Kidney capillary endothelial cell (primary cell): ENCODE measurements at regions not wholly inside any gene's neighbourhood (a gene's known extent, or its start where the extent isn't known, plus 50 kb on each side); places are given as distances from the start of the nearest gene placed in this dataset.
"Not testable (repeated sequence)": the region's sequence is repeated elsewhere in the genome, so short reads cannot be mapped to it uniquely, and the experiment has no call there.

Source experiments
- DNase-seq: peaks from one replicate; pipeline ENCODE4 v3.0.0-alpha.2; 2018; ENCODE audit warnings: low spot score

- DNase-seq, result peak; percentile 34
Measured at GRCh38 chr16:21363550-21364223, 85.6 kb upstream of the CRYM start.

DNA sequence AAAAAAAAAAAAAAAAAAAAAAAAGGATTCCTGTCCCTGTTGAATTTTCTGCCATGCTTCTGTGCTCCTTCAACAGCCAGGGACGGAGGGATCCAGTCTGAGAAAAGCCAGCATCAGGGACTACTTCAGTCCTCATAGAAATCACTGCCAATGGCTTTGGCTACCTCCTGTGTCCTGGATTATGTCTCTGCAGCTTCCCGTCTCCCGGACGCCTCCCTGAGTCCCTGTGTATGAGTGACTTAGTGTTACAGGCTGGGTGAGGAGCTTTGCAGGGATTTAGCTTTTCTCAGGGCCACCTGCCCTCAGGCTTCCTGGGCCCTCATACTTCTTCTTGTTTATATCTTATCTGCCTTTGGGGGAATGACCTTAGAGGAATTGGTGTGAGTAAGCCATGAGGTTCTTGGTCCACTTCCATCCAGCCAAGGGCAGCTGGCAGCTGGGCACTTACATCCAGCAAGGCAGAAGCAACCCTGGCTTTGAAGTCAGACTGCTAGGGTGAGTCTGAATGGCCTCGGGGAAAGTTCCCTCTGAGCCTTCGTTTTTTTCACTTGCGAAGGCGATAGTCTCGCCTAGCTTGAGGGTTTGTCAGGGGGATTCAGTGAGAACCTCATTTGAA, 83.6 kb upstream of the CRYM start:
- not testable (repeated sequence) for DNase-seq

DNA sequence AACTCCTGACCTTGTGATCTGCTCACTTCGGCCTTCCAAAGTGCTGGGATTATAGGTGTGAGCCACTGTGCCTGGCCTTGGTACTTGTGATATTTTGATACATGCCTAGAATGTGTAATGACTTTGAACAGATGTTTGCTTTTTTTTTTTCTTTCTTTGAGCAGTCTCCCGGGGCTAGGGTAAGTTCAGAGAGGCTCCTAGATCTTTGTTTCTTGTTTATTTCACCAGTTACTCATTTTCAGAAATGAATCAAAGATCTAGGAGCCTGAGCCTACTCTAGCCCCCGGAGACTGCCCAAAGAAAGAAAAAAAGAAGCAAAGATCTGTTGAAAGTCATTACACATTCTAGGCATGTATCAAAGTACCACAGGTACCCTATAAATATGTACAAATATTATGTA, 83.0 kb upstream of the CRYM start:
- DNase-seq, result not testable (repeated sequence)

GRCh38 chr16:21359513-21359912, 81.4 kb upstream of the CRYM start:
- DNase-seq, result not testable (repeated sequence)

- DNase-seq, result not testable (repeated sequence)
Measured at GRCh38 chr16:21358261-21358795, 80.2 kb upstream of the CRYM start.

GRCh38 chr16:21356308-21356707, 78.2 kb upstream of the CRYM start:
- not testable (repeated sequence) for DNase-seq

DNA sequence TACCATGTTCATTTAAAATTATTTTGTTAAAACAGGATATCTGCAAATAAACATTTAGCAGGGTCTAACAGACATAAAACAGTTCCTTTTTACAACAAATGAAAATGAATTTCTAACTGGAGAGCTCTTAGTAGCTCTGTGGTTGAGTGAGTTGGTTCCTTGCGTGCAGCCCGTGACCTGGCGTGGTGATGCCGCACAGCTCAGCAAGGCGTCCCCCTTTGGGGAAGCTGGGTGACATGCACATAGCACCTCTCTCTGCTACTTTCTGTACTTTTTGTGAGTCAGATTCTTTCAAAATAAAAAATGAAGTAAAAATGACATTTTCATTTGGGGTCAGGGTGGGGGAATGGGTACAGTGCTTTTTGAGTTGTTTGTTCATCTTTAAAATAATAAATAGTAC, 73.3 kb upstream of the CRYM start:
- DNase-seq, result not testable (repeated sequence)

DNA sequence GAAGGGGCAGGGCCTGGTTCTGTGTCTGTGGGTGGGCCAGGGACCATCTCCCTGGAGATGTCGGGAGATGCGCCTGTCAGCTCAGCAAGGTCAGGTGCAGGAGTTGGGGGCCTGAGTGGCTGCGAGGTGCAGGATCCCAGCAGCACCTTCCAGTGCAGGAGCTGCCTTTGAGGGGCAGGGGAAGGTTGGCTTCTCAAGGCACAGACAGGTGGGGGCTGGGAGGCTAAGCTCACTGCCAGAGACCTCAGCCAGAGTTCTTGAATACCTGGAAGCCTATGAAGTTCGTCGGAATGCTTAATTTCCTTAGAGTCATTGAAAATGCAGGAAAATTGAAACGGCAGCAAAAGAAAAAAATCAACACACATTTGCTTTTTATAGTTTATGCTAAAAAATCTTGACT, 72.8 kb upstream of the CRYM start:
- not testable (repeated sequence) for DNase-seq

DNA sequence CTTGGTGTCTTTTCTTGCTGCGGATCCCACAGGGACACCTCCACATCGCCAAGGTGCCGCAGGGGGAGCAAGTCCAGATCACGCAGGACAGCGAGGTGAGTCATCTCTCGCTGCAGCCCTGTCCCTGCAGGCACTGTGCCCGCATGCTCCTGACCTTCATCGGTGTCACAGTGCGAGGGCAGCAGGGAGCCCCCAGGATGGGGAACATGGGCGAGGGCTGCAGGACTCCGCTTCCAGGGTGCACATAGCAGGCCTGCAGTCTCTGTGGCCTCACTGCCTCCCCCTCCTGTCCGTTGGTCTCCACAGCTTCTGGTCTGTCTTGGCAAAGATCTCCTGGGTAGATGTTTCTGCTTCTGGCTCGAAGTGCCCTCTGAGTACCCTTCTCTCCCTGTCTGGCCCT, 71.2 kb upstream of the CRYM start:
- DNase-seq, result not testable (repeated sequence)

- DNase-seq, result not testable (repeated sequence)
Measured at GRCh38 chr16:21348815-21349214, 70.7 kb upstream of the CRYM start.

- not testable (repeated sequence) for DNase-seq
Measured at GRCh38 chr16:21347538-21347937, 69.4 kb upstream of the CRYM start.

DNA sequence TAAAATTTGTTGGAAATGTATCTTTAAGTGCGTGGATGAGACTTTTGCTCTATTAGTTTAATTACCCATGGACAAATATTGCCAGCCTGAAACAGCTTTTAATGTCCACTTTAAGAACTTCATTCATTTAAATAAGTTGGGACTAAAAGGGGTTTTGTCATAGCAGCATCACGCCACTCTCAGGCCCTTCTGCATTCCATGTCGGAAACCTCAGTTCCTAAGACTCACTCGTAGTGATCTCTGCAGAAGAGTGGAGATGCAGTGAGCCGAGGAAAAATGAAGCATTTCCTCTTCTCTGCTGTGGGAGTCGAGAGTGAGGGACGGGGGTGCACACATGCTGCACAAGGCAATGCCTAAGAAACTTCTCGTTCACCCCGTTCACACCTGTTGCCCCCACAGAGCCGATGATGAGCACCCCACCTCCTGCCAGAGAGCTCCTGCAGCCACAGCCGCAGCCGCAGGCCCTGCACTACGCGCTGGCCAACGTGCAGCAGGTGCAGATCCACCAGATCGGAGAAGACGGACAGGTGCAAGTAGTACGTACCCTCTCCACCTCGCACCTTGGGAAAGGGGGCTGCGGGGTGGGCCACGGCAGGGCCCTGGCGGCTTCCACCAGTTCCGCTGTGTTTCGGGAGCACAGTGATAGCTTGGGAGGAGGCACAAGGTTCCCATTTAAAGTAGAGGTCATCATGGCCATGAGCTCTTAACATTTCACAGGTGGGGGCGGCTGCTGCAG, 68.8 kb upstream of the CRYM start:
- DNase-seq, result not testable (repeated sequence)

- DNase-seq, result not testable (repeated sequence)
Measured at GRCh38 chr16:21344361-21344912, 66.3 kb upstream of the CRYM start.

GRCh38 chr16:21341101-21341500, 63.0 kb upstream of the CRYM start:
- no peak for DNase-seq

DNA sequence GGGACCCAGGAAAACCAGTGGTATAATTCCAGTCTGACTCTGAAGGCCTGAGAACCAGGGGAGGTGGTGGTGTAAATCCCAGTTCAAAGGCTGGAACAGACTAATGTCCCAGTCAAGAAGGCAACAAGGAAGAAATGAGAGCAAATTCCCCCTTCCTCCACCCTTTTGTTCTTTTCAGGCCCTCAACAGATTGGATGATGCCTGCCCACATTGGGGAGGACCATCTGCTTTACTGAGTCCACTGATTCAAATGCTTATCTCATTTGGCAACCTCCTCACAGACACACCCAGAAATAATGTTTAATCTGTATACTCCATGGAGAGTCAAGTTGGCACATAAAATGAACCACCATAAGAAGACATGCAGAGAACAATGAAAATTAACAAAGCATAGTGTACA, 61.9 kb upstream of the CRYM start:
- no peak for DNase-seq

DNA sequence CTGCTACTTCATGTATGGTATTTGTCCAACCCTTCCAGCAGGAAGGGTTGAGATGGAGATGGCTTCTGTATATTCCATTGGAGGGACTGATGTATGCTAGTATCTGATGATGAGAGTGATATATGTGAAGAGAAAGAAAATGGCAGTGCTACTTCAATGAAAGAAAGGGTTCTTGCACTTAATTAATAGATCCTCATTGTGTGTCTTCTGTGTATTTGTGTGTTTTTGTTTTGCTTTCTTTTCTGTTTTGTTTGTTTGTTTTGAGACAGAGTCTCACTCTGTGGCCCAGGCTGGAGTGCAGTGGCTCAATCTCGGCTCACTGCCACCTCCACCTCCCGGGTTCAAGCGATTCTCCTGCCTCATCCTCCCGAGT, 61.2 kb upstream of the CRYM start:
- DNase-seq, result no peak

DNA sequence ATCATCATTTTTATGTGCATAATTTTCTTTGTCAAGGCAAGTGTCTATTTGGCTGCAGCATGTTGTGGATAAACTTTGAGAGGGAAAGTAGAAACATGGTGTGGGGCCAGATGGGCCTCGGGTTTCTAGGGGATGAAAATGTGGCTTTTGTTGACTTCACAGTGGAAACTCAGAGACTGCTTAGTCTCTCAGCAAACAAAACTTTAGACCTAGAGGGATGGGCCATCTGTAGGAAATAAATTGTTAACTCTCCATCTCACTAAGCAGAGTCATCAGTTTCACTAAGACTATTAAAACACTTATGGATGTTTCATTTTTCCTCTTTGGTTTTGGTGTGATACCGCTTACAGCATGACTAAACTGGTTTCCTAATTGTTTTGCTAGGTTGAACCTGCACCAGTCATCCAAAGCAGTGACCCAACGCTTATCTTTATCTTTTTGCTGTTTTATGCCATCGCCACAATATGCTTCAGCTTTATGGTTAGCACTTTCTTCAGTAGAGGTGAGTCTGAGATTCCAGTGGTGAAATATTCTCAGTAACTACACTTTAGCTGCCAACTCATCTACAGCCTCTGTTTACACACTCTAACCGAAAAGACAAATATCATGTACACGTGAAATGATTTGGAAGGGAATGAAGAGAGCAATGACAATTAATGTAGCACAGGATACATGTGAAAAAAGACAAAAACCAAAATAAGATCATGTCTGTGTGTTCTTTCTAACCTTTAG, 60.6 kb upstream of the CRYM start:
- no peak for DNase-seq

- no peak for DNase-seq
Measured at GRCh38 chr16:21336231-21336630, 58.1 kb upstream of the CRYM start.

DNA sequence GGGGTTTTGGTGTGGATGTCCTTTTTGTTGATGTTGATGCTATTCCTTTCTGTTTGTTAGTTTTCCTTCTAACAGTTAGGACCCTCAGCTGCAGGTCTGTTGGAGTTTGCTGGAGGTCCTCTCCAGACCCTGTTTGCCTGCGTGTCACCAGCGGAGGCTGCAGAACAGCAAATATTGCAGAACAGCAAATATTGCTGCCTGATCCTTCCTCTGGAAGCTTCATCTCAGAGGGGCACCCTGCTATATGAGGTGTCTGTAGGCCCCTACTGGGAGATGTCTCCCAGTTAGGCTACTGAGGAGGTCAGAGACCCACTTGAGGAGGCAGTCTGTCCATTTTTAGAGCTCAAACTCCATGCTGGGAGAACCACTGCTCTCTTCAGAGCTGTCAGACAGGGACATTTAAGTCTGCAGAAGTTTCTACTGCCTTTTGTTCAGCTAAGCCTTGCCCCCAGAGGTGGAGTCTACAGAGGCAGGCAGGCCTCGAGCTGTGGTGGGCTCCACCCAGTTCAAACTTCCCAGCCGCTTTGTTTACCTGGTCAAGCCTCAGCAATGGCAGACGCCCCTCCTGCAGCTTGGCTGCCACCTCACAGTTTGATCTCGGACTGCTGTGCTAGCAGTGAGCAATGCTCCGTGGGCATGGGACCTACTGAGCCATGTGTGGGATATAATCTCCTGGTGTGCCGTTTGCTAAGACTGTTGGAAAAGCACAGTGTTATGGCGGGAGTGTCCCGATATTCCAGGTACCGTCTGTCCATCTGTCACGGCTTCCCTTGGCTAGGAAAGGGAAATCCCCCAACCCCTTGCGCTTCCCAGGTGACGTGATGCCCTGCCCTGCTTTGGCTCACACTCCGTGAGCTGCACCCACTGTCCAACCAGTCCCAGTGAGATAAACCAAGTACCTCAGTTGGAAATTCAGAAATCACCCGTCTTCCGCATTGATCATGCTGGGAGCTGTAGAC, 56.4 kb upstream of the CRYM start:
- not testable (repeated sequence) for DNase-seq

GRCh38 chr16:21333683-21334082, 55.6 kb upstream of the CRYM start:
- not testable (repeated sequence) for DNase-seq
